ENCODE measurements at regions not wholly inside any gene's neighbourhood (a gene's known extent, or its start where the extent isn't known, plus 50 kb on each side); places are given as distances from the start of the nearest gene placed in this dataset.

DNA sequence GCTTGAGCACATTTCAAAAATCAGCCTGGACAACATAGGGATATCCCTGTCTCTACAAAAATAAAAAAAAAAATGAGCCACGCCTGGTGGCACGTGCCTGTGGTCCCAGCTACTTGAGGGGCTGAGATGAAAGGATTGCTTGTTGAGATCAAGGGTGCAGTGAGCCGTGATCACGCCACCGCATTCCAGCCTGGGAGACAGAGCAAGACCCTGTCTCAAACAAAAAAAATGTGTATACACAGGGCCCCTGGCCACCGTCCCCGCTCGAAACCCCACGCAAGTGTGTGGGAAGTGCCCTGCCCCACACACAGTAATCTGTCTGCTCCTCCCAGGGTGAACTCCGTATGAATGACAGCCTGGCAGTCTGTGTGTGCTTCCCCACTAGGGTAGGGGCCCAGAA, 93.0 kb upstream of the RPL38 start:
- no peak overlapping the region for H3K4me2 ChIP-seq (ENCODE audit: insufficient read depth in 1 of 2, low read depth in 2 of 2, low read length in 2 of 2)

More for the DNA sequence above, 93.0 kb upstream of the RPL38 start:
- Histone ChIP-seq H2AFZ (ENCODE audit: low read length) (no peak overlapping the region), H4K91ac (replicated peaks; ENCODE audit: insufficient read length, low read length) (no peak overlapping the region), H4K8ac (ENCODE audit: extremely low read depth, insufficient read depth, low read length) (no peak overlapping the region), H3K4ac (replicated peaks; ENCODE audit: insufficient read length, low read depth, low read length) (no peak overlapping the region), H2BK5ac (ENCODE audit: low read depth, low read length) (no peak overlapping the region), H2BK20ac (ENCODE audit: low read length) (no peak overlapping the region), H3K23me2 (ENCODE audit: low read depth, low read length) (no peaks in the 10 kb centered on the region), H3K27ac (ENCODE audit: low read depth, low read length) (no peak overlapping the region), H2BK120ac (replicated peaks; ENCODE audit: low read depth, low read length) (no peak overlapping the region), H3K79me2 (ENCODE audit: control insufficient read depth in 1 of 2, insufficient read depth in 2 of 2, low read length in 2 of 2) (no peaks in the 10 kb centered on the region), H2BK15ac (ENCODE audit: low read length) (no peak overlapping the region), H4K20me1 (replicated peaks in 1 of 2; ENCODE audit: control insufficient read depth in 1 of 2, insufficient read depth in 2 of 2, low read length in 2 of 2) (no peaks in the 10 kb centered on the region), H3K14ac (ENCODE audit: insufficient read length) (no peak overlapping the region), H3K18ac (ENCODE audit: extremely low read depth, low read length) (no peak overlapping the region), H3K79me1 (ENCODE audit: low read depth, low read length) (no peaks in the 10 kb centered on the region), H2AK5ac (ENCODE audit: low read depth, low read length) (no peak overlapping the region), H3K56ac (replicated peaks; ENCODE audit: insufficient read length, low read depth, low read length) (no peak overlapping the region), H3K36me3 (ENCODE audit: control insufficient read depth in 2 of 4, insufficient read depth in 4 of 4, low read length in 3 of 4) (no peaks in the 10 kb centered on the region), H3K4me3 (ENCODE audit: extremely low read depth in 1 of 4, insufficient read depth in 2 of 4, low read depth in 3 of 4, low read length in 4 of 4) (no peak overlapping the region), H3K27me3 (replicated peaks in 1 of 4; ENCODE audit: control insufficient read depth in 3 of 4, extremely low read depth in 1 of 4, insufficient read depth in 3 of 4, low read length in 3 of 4) (peaks cover 0 to 2% (median under 1%) of the 10 kb centered on the region in 4 experiments; a peak in 1 of 7 replicates), H4K5ac (ENCODE audit: insufficient read length, low read depth, low read length) (no peak overlapping the region), H3K9me3 (ENCODE audit: insufficient read depth in 2 of 2, low read depth in 1 of 2, low read length in 1 of 2) (no peaks in the 10 kb centered on the region; a peak in 1 of 4 replicates), H2BK12ac (ENCODE audit: low read depth, low read length) (no peak overlapping the region), H3K4me1 (replicated peaks in 1 of 4; ENCODE audit: control insufficient read depth in 3 of 4, insufficient read depth in 4 of 4, low read length in 3 of 4) (peaks cover 0 to 7% (median 3%) of the 10 kb centered on the region in 4 experiments; a peak in 5 of 7 replicates), H3K23ac (ENCODE audit: insufficient read length) (no peak overlapping the region), H3K9ac (replicated peaks in 1 of 4; ENCODE audit: extremely low read depth in 1 of 4, low read depth in 3 of 4, low read length in 3 of 4) (no peak overlapping the region)
- FAIRE-seq: no peak
- POLR2A ChIA-PET (ENCODE audit: partially characterized antibody): interaction anchor here (1.4 kb wide), 1 partner anchor 9 kb away, joined by 5 read pairs; no protein-coding TSS in a partner anchor
- WGBS, 2 experiments (ENCODE audit: extremely low coverage in 1 of 2, insufficient coverage in 1 of 2, insufficient read length in 1 of 2, insufficient replicate concordance in 2 of 2, low coverage in 1 of 2, low lambda C conversion rate in 2 of 2, missing lambda C conversion rate in 1 of 2): 95% methylated on average over 10 of the region's 10 CpGs; no CpG with 5 or more reads in 1 of the 2 experiments
- CTCF ChIA-PET (ENCODE audit: partially characterized antibody): interaction anchor here (2.0 to 7.2 kb wide), 4 partner anchors 9 to 90 kb away, joined by 4 to 113 read pairs (median 25); no protein-coding TSS in a partner anchor
- no peak for TF ChIP-seq SP2 (IDR thresholded peaks at IDR 0.05; ENCODE audit: low read length)
- no peak for TF ChIP-seq HDAC2 (IDR thresholded peaks at IDR 0.05; ENCODE audit: borderline replicate concordance in 1 of 2, low read depth in 2 of 2, low read length in 2 of 2)
- no peak for TF ChIP-seq SAP30 (IDR thresholded peaks at IDR 0.05; ENCODE audit: insufficient read depth, insufficient replicate concordance, low read length)
- TF ChIP-seq RNF2 (IDR thresholded peaks at IDR 0.05; ENCODE audit: borderline replicate concordance, low read depth, low read length, missing control alignments, poor library complexity, severe bottlenecking): no peak
- no peak for TF ChIP-seq SIRT6 (IDR thresholded peaks at IDR 0.05; ENCODE audit: low read length)
- TF ChIP-seq RFX5 (IDR thresholded peaks at IDR 0.05; ENCODE audit: borderline replicate concordance, low read depth, low read length): no peak
- no peak for TF ChIP-seq RBBP5 (IDR thresholded peaks at IDR 0.05; ENCODE audit: borderline replicate concordance, low read depth, low read length)
- no peak for TF ChIP-seq SUZ12 (IDR thresholded peaks at IDR 0.05; ENCODE audit: low read length)
- TF ChIP-seq CHD1 (IDR thresholded peaks at IDR 0.05; ENCODE audit: low read depth, low read length): no peak
- TF ChIP-seq CHD2 (IDR thresholded peaks at IDR 0.05; ENCODE audit: low read length): no peak
- TF ChIP-seq RXRA (IDR thresholded peaks at IDR 0.05; ENCODE audit: insufficient read depth, low read depth, low read length): no peak
- no peak for DNase-seq (ENCODE audit: low read depth in 1 of 2, low spot score in 2 of 2)
